HG03575 (cell line): ENCODE measurements at regions not wholly inside any gene's neighbourhood (a gene's known extent, or its start where the extent isn't known, plus 50 kb on each side); places are given as distances from the start of the nearest gene placed in this dataset.
"Not testable (repeated sequence)": the region's sequence is repeated elsewhere in the genome, so short reads cannot be mapped to it uniquely, and the experiment has no call there.

Experiments
- ATAC-seq: cut with Tn5 transposase; IDR thresholded peaks from one replicate; pipeline ENCODE4 v1.9.1; 2021; ENCODE audit not compliant: unreplicated experiment, insufficient number of reproducible peaks, low FRiP score; ENCODE audit errors: extremely low read depth

DNA sequence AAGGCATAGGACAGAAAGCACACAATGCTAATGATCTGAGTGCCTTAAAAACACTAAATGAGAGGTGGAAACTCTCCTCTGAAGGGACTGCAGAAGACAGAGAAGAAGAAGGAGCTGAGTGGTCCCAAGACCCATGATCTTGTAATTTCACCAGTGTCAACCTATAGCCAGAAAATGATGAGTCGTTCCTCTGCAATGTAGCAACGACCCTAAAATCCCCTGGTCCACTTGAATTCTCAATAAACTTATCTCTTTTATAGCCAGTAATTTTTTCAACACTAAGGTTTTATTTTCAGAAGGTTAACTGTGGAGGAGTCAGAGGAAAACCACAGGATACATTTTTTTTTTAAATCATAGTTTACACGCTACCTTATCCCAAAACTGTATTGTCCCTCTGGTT, 490.6 kb upstream of the MARCKS start:
- no peak for ATAC-seq

DNA sequence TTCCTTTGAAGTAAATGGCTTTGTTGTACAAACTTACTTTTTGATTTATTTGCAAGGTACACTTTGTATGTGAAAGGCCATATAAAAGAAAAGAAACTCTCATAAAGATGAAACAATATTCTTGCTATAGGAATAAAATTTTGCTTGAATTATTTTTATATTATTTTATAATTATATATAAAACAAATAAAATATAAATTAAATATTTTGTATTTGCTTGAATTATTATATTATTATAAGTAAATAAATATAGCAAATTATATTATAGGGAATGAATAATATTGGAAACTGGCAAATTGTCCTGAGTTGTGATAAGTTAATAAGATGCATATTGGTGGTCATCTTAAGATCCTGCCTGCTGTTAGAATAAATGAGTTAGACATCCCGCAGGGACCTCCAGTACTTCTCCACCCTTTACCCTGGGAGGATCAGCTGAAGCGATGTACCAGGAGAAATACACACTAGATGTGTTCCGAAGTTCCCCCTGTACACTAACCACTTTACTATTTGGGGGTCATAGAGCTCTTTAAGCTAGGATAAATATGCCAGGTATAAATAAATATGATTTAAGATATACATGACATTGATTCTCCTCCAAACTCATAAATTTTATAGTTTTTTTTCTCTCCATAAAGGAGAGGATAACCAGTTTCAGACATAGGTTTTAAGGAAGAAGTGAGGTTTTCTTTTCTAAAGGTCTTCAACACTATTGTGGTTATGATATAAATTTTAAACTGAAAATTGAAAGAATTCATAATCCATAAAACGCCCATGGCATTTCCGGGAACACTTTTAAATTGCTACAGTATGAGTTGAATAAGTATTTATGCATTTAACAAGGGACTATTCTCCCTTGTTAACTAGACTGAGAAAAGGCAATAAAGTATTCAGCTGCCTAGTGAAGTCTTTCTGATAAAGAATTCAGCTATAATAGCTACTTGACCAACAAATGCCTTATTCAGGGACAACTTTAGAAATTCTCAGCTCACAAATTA, 486.3 kb upstream of the MARCKS start:
- ATAC-seq: no peak

DNA sequence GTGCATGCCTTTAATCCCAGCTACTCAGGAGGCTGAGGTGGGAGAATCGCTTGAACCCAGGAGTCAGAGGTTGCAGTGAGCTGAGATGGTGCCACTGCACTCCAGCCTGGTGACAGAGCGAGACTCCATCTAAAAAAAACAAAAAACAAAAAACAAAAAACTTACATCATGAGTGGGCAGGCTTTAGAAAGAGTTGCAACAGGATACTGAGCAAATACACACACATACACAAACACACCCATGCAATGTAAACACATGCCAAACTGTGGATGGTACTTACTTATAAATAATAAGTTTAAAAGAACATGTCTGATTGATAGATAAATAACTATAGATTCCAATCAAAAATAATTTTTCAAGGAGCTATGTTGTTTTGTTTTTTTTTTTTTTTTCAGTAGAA, 481.7 kb upstream of the MARCKS start:
- ATAC-seq: not testable (repeated sequence)

DNA sequence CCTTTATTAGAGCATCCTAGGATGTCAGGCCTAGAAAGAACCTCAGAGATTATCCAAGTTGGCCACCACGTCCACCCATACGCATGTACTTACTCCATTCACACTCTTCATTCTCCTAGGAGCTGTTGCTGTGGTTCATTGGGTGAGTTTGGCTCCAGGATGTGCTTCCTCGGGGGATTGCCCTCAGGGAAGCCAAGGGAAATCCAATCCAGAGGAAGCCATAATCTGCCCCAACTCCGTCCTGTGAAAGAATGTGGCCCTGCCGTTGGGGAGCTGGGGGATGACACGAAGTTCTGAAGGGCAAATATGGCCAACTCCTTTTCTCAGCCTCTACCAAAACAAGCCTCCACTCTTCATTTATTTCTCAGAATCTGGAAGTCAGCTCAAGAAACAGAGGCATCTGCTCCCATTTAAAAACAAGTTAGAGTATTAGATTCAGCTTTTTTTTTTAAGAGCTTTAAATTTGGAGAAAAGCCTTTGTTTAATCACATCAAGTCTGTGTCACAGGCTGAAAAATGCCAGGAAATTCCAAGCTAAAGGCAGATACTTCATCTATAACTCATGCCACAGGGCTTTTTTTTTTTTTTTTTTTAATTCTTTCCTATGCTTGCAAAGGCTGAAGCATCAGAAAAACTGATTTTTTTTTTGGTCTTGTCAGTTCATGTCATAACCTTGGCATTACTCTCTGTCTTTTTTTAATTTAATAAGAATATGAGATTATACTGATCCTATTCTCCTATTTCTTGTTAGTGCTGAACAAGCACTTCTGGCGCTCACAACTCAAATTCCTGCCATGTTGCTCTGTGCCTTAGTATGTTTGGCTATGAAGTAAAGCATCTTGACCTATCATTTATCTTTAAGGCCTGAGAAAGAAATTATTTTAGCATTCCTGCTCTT, 480.9 kb upstream of the MARCKS start:
- no peak for ATAC-seq

DNA sequence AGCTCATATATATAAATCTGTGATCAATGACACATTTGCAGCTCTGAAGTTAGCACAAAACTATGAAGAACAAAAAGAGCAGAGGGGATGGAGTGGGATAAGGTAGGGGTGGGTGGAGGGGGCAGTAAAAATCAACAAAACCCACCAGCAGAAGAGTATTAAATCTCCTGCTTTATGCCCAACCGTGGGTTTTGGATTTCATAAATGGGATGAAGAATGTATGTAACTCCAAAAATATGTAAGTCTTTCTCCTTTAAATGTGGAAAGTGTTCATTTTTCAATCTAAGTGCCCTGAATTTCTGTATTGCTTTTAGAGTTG, 480.3 kb upstream of the MARCKS start:
- no peak for ATAC-seq

DNA sequence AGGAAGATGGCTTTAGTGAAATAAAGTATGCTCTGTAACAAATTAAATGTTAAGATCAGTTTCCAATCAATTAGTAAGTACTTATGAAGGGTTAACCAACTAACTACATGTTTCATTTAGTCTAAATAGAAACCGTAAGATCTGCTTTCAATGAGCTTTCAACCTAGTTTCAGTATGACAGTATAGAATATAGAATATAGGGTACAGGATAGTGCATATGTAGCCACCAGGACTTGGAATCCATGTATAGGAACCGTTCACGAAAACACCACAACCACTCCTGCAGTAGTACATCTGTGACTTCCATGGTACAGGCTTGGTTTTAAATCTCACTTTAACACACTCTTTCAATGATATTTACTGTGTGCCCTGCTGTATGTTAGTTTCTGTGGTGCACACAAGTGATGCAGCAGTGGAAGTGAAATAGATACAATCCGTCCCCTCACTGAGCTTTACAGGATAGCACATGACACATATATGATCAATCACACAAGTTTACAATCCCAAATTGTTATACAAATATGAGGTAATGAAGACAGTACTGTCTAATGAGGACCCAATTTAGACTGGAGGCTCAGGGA, 479.7 kb upstream of the MARCKS start:
- peak; percentile 51 for ATAC-seq

DNA sequence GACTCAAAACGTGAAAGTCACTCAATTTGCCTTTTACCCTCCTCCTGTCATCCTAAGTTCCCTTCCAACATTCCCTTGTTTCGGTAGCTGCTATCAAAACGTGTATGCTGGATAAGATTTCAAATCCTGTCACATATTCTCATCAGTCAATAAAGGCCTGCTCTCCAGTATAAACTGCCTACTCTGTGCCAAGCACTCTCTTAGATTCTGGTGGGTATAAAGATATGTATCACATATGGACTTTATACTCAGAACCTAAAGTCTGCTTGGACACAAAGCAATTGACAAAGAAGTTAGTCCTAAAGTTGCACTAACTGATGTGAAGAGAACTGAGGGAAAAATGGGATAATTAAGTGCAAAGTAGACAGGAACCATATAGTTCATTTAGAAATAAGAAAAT, 476.6 kb upstream of the MARCKS start:
- no peak for ATAC-seq

DNA sequence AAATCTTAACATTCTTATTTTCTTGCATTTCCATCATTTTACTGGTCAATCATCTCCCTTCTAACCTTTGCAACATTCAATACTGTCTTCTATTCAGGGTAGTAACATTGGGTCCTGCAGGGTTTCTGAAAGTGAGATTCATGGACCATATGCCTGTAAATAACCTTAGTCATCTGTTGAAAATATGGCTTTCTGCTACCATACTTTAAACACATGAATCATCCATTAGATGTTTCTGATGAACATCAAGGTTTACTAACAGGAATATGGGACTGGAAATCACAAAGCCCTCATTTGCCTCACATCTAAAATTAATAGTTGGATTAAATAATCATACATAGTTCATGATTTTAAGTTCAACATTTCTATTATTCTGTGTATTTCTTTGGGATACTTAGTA, 475.9 kb upstream of the MARCKS start:
- ATAC-seq: no peak

DNA sequence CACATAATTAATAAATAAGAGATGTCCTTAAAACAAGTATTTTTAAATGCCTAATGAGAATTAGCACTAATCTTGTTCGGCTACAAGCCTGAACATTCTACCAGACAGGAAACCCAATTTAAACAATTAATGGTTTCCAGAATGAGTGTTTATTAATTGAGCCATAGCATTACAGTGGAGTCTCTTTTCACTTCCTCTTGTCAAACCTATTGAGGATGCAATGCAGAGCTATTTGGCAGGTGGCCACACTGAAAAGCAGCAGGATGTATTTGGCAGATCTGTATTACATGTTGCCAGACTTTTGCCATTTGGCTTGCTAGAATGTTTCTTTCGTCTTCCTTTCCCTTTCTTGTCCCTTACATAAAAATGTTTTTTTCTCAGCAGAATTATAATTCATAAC, 475.2 kb upstream of the MARCKS start:
- peak; percentile 35 for ATAC-seq

DNA sequence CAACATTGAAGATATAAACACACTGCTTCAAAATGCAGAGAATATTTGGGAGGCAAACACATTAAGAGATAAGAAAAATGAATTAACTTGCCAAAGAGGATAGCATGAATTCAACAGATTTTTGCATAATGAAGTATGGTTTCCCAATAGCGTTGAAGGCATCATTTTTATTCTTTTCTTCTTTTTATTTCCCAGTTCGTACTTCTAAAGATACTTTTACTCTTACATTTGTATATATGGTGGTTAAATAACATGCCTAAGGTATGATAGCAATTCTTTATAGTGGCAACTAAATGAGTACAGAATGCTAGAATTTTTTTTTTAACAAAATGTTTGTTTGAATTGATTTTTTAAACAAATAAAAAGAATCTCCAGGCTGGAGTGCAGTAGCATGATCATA, 473.4 kb upstream of the MARCKS start:
- ATAC-seq: no peak

DNA sequence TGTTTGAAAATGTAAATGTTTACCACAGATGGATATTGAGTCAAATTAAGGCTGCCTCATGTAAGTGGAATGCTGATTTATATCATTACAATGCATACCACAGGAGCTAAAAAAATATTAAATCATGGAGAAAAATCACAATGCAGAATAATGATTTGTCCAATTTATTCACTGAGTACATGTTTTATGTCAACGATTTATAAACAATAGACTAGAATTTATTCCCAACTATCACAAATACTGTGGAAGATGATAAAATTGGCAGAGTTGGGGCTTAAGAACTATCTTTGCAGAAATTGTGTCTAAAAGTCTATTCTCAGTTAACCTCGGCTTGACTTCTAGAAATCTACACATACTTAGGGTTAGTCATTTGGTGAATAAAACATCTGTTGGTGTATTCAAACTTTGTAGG, 472.1 kb upstream of the MARCKS start:
- ATAC-seq: no peak

DNA sequence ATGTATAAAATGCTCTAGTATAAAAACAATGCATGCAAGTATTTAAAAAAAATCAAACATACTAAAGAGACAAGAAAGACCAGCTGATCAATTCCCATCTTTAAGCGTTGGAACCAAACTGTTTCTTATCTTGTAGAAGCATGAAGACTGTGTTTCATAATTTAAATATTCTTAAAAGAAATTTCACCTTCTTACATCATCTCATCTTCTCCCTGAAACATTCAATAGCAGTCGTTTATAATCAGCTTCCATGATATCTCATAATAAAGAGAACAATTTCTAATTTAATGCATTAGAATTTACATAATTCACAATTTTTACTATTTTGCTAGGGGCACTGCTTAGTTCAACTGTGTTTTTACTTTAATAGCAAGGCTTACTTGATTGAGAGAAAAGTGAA, 468.1 kb upstream of the MARCKS start:
- ATAC-seq: no peak

DNA sequence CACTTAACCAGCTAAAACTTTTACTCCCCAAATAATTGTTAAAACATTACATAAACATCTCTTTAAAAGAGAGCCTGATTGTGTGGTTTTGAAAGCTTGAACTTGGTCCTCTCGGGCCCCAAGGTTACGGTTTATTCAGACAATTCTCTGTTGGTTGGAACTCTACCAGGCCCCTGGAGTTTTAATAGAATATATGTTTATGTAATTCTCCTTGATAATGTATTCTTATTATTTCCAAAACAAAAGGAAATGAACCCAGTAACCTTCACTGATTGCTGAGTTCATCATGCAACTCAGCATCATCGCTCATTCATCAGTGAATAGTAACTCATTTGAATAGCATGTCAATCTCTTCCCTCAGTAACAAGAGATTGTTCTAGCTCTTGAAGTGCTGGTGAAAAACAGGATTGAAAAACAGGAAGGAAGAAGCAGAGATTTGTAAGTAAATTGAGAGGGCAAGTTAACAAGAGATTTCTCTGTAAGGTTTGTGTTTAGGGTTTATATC, 464.5 kb upstream of the MARCKS start:
- ATAC-seq: no peak

DNA sequence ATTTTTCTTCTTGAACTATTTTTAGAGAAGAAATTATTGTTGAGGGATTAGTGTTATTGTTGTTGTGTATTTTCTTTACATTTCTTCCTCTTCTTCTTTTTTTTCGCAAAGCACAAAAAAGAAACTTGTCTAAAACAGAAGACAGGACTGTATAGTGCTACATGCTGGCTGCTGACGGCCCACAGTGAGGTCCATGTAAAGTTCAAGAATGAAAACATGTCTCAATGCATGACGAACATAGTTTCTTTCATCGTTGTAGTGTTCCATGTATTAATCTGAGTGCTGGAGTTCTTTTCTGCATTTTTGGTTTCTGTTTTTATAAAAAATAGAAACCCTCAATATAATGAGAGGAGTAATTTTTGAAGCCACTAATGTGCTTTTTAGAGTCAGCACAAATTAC, 462.9 kb upstream of the MARCKS start:
- no peak for ATAC-seq

DNA sequence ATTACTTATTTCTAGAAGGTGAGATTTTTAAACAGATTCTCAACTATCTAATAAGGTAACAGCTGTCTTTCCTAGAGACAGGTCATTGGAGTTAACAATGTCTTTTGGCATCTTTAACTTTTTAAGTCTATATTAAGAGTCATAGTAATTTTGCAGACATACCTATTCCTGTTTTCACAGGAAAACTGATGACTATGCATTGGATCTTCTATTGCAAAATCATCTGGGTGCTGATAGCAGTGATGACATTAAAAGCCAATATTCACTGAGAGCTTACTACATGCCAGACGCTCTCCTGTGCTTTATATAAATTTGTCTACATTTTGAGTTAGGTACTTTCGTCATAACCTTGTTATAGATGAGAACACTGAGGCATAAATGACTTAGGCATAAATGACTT, 462.4 kb upstream of the MARCKS start:
- no peak for ATAC-seq

DNA sequence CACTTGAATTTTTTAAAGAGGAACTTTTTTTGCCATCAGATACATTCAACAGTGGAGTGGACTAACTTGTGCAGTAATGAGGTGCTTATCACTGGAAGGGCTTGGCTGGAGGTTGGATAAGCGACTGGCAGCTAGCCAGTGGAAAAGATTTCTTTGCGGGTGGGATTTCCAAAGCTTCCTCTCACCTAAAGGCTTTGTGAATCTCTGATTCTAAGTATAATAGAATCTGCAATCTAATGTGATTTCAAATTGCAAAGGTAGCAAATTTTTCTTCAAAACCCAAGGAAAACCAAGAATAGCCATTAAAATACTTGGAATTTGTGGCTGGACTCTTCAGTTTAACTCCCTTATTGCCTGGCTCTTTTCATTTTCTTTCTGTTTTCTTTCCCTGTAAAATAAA, 460.4 kb upstream of the MARCKS start:
- ATAC-seq: no peak

DNA sequence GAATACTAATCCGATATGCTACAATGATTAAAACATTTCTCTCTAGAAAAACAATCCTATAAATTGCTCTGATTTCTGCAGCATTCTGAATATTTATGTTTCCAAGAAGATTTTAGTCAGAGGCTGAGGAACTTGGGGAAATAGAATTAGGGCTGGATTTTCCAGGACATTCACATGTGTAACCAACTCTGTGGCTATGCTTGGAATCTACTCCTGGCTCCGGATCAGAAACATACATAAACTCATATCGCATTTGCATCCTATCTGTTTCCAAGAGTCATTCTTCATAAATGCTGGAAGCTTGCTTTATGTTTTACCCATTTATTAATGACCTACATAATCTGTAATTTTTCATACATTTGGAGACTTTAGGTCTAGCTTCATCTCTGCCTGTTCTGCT, 459.9 kb upstream of the MARCKS start:
- no peak for ATAC-seq

DNA sequence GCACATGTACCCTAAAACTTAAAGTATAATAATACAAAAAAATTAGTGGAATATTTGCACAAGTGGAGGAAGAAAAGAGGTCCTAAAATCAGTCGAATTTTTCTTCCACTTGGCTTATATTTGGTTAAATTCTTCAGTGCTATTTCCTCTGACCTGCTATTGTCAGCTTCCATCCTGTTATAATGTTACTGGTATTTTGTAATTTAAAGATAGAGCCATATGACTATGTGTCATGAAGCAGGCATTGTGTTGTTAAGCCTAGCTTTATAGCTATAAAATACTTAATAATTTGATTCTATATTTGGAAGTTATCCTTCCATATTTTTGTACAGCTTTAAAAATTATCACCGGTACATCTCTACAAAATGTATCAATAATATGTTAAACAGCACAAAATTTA, 455.9 kb upstream of the MARCKS start:
- ATAC-seq: no peak

DNA sequence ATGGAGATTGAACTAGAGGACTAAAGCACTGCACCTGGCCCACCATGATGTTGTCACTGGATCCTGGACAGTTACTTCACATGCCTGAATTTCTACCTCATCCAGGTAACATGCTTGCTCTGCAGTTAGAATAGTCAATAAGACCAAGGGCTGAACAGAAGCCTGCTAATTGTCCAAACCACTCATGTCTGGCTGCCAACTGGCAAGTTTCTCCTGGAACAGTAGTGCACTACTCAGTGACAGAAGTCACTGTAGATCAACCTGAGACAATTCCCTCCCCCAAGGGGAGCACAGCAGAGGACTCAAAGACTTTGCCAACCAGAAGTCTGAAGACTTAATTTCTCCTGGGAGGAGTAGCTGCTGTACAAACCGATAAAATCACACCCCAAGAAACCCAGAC, 454.6 kb upstream of the MARCKS start:
- no peak for ATAC-seq
